HG02938 (cell line): ENCODE measurements at regions not wholly inside any gene's neighbourhood (a gene's known extent, or its start where the extent isn't known, plus 50 kb on each side); places are given as distances from the start of the nearest gene placed in this dataset.

Experiments used
- ATAC-seq: cut with Tn5 transposase; IDR thresholded peaks from one replicate; pipeline ENCODE4 v1.9.1; 2021; ENCODE audit warnings: mild to moderate bottlenecking, moderate library complexity; ENCODE audit not compliant: unreplicated experiment

DNA sequence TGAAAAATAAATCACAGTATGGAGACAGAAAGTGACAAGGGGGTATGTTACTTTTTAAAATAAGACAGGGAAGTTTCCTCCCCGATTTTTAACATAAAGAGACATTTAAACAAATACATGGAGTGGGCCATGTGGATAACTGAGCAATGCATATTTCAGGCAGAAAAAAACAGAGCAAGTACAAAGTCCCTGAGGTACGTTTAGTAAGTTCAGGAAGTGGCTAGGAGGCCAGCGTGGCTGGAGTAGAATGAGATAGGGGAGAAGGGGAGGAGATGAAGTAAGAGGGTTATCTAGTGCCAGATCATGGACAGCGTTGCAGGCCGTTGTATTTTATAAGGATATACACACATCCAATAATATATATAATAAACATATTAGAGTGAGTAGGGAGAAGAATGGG, 84.2 kb upstream of the ELL2 start:
- no peak for ATAC-seq

- no peak for ATAC-seq
Measured at GRCh38 chr5:96043446-96043845, 81.8 kb upstream of the ELL2 start.

DNA sequence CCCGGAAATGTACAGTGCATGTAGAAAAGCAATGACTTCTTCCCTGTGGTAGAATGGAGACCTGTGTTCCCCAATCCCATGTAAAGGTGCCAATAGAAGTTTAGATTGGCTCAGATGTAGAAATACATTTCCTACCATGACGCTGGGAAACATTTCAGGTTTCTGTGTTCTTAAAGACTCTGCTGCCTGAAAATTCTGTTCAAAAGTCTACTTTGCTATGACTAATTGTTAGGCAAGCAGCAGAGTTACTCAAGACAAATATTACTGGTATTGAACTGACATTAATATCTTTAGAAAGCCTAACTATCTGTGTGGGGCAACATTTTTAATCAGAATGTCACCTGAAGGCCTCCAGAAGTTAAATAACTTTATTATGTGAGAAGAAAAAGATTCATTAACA, 75.5 kb upstream of the ELL2 start:
- no peak for ATAC-seq

DNA sequence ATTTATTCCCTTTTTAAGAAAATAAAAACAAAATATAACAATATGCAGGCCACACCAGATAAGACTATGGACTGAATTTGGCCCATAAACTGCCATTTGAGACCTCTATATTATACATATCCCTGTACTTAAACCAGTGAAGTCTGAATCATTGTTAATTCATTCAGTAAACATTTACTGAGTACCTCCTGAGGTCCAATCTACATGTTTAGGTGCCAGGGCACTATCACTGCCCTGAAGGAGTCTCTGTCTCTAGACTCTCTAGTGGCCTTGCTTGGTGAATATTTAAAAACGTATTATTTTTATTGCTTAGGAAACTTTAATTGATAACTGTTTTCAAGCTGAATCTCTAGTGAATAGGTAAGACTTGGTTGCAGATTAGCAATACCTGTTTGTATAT, 74.7 kb upstream of the ELL2 start:
- no peak for ATAC-seq

GRCh38 chr5:96035796-96036195, 74.1 kb upstream of the ELL2 start:
- ATAC-seq = no peak

GRCh38 chr5:96033116-96033515, 71.5 kb upstream of the ELL2 start:
- no peak for ATAC-seq

DNA sequence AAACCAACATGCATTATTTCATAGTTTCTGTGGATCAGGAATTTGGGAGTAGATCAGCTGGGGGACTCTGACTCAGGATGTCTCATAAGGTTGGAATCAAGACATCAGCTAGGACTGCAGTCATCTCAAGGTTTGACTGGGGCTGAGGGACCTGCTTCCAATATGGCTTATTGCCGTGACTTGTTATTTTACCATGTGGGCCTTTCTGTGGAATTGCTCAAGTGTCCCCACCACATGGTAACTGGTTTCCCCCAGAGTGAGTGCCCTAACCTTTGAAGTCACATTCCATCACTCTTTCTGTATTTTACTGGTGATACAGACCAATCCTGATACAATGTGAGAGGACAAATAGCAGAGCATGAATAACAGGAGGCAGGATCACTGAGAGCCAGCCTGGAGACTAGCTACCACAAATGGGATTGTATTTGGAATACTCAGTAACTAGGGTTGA, 70.2 kb upstream of the ELL2 start:
- no peak for ATAC-seq

GRCh38 chr5:96031180-96031579, 69.5 kb upstream of the ELL2 start:
- ATAC-seq = no peak

GRCh38 chr5:96026406-96027041, 64.9 kb upstream of the ELL2 start:
- no peak for ATAC-seq

GRCh38 chr5:96024683-96025475, 63.2 kb upstream of the ELL2 start:
- no peak for ATAC-seq

DNA sequence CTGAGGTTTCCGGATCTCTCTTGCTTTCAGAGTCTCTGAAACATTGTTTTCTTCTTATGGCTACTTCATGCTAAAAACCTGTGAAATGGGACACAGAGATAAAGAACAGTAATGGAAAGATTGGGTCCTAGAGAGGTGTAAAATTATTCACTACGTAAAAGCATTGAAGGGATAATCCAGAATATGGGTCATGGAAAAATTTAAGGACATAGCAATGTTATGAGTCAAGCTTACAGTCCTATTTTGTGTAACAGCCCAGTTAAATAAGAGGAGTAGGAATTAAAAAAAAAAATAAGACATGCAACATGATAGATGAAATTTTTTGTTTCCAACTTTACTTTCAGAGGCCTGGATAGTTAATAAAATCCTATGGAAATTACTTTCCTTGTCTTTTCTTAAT, 61.9 kb upstream of the ELL2 start:
- ATAC-seq = no peak

DNA sequence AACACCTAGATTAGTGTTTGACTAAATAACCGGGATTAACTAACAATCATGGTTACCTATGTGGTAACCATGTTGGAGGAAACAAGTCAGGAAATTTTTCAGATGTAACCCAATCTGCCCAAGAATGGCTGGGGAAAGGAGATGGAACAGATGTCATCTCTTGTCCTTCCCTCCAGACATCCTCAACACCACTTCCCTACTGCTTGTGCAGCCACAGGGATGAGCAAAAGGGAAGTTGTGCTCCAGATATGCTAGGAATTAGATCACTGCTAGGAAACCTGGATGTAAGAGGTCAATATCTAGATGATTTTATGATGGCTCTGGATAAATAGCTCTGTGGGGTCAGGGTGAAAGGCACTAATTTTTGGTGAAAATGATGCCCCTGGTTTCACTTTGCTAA, 61.3 kb upstream of the ELL2 start:
- ATAC-seq = no peak

- ATAC-seq = no peak
Measured at GRCh38 chr5:96017951-96018350, 56.3 kb upstream of the ELL2 start.

DNA sequence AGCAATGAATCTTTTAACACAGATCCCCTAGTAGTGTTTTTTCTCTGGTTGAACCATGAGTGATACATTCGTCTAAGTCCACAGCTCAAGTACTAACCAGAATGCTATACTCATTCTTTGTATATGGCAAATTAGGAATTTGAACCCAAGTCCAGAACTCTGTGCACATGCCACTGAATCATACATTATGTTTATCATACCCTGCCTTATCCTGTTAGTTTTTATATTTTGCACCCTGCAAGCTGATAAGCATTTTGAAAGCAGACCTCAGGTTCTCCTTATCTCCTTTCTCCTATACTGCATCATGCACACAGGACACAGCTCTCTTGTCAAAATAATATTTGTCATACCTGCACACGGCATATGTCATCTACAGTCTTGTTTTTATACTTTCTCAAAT, 54.6 kb upstream of the ELL2 start:
- no peak for ATAC-seq

GRCh38 chr5:96015709-96016108, 54.1 kb upstream of the ELL2 start:
- ATAC-seq = no peak

DNA sequence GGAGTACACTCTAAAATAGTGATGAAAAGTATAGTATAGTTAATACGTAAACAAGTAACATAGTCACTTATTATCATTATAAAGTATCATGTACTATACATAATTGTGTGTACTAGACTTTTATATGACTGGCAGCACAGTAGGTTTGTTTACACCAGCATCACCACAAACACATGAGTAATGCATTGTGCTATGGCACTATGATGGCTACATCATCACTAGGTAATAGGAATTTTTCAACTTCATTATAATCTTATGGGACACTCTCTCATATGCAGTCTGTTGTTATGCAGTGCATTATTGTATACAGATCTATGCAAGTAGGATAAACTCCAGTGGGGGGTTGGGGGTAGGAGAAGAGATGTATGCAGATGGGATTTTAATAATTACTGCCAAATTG, 52.7 kb upstream of the ELL2 start:
- ATAC-seq = no peak

- no peak for ATAC-seq
Measured at GRCh38 chr5:96013254-96013653, 51.6 kb upstream of the ELL2 start.

DNA sequence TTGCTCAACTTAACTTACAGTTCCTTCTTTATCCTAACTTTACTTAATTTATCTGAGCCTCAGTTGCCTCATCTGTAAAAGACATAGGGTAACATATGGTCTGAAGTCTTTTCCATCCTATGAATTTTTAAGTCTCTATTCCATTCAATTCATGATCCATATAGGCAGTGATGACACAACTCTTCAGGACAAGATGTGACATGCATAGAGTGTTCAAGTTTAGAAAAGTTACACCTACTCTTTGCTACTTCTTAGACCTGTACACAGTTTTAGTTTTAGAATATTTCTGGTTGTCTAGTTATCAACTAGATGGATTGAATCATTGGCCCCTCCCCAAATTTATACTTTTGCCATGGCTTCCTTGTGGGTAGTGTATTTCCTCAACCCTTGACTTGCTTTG, 50.7 kb upstream of the ELL2 start:
- no peak for ATAC-seq
